Immature natural killer cell (primary cell): ENCODE measurements at regions not wholly inside any gene's neighbourhood (a gene's known extent, or its start where the extent isn't known, plus 50 kb on each side); places are given as distances from the start of the nearest gene placed in this dataset.

Experiments
- DNase-seq, 3 donors: peaks; one replicate each; pipeline ENCODE4 v3.0.0; 2022; ENCODE audit warnings: mixed read lengths in 1 of 3
- H3K27ac Mint-ChIP-seq, 6 donors: one replicate each; pipeline ENCODE4 v1.8.0; 2020; ENCODE audit warnings: mixed read lengths in 6 of 6, mild to moderate bottlenecking in 5 of 6, inconsistent platforms in 4 of 6, moderate library complexity in 3 of 6
- H3K27me3 Mint-ChIP-seq, 3 donors: one replicate each; pipeline ENCODE4 v1.8.0; 2020 to 2021; ENCODE audit warnings: low read depth in 3 of 3, mild to moderate bottlenecking in 3 of 3, mixed read lengths in 3 of 3, moderate library complexity in 3 of 3, inconsistent platforms in 1 of 3
- H3K36me3 Mint-ChIP-seq, 3 donors: one replicate each; pipeline ENCODE4 v1.8.0; 2020; ENCODE audit warnings: mixed read lengths in 3 of 3, inconsistent platforms in 2 of 3, mild to moderate bottlenecking in 2 of 3
- H3K4me1 Mint-ChIP-seq, 2 donors: one replicate each; pipeline ENCODE4 v1.8.0; 2020; ENCODE audit warnings: inconsistent platforms in 2 of 2, mild to moderate bottlenecking in 2 of 2, mixed read lengths in 2 of 2, moderate library complexity in 1 of 2
- H3K4me3 Mint-ChIP-seq, 5 donors: one replicate each; pipeline ENCODE4 v1.8.0; 2020; ENCODE audit warnings: mild to moderate bottlenecking in 5 of 5, mixed read lengths in 5 of 5, inconsistent platforms in 3 of 5, moderate library complexity in 3 of 5
- H3K9me3 Mint-ChIP-seq, 6 donors: one replicate each; pipeline ENCODE4 v1.8.0; 2020; ENCODE audit warnings: mild to moderate bottlenecking in 6 of 6, mixed read lengths in 6 of 6, inconsistent platforms in 4 of 6, moderate library complexity in 3 of 6

- Mint-ChIP-seq H3K27me3 (peaks cover 0 to 2% (median 0%) of the 10 kb centered on the region in 3 donors), H3K9me3 (no peaks in the 10 kb centered on the region), H3K27ac (no peak overlapping the region), H3K4me1 (no peaks in the 10 kb centered on the region), H3K36me3 (no peaks in the 10 kb centered on the region), H3K4me3 (no peak overlapping the region)
- DNase-seq, result no peak
Measured at GRCh38 chr11:62073061-62073460, 50.8 kb upstream of the INCENP start.

GRCh38 chr11:62071408-62071807 lies 52.4 kb upstream of the INCENP start:
- Mint-ChIP-seq H3K27ac (no peak overlapping the region), H3K9me3 (no peaks in the 10 kb centered on the region), H3K4me3 (no peak overlapping the region), H3K36me3 (no peaks in the 10 kb centered on the region), H3K4me1 (no peaks in the 10 kb centered on the region), H3K27me3 (peaks cover 0 to 4% (median 2%) of the 10 kb centered on the region in 3 donors)
- no peak for DNase-seq

GRCh38 chr11:62069986-62070919 lies 53.6 kb upstream of the INCENP start:
- H3K36me3 Mint-ChIP-seq, result no peaks in the 10 kb centered on the region

GRCh38 chr11:62069374-62069773 lies 54.4 kb upstream of the INCENP start:
- Mint-ChIP-seq H3K9me3 (no peaks in the 10 kb centered on the region), H3K4me3 (no peak overlapping the region), H3K27me3 (peaks cover 0 to 7% (median 5%) of the 10 kb centered on the region in 3 donors), H3K27ac (peak overlapping the region in 1 of 6 donors; percentile 20), H3K4me1 (no peaks in the 10 kb centered on the region), H3K36me3 (no peaks in the 10 kb centered on the region)
- no peak for DNase-seq

More at GRCh38 chr11:62069986-62070919, 53.6 kb upstream of the INCENP start:
- Mint-ChIP-seq H3K27ac (no peak overlapping the region), H3K9me3 (no peaks in the 10 kb centered on the region), H3K27me3 (peaks cover 0 to 7% (median 2%) of the 10 kb centered on the region in 3 donors), H3K4me1 (no peaks in the 10 kb centered on the region), H3K4me3 (no peak overlapping the region)
- no peak for DNase-seq

- H3K27me3 Mint-ChIP-seq, result peaks cover 0 to 7% (median 5%) of the 10 kb centered on the region in 3 donors
- H3K4me1 Mint-ChIP-seq, result no peaks in the 10 kb centered on the region
- H3K4me3 Mint-ChIP-seq, result no peak overlapping the region
- no peak for DNase-seq
- no peaks in the 10 kb centered on the region for H3K36me3 Mint-ChIP-seq
- H3K27ac Mint-ChIP-seq, result peak overlapping the region in 1 of 6 donors; percentile 3
- no peaks in the 10 kb centered on the region for H3K9me3 Mint-ChIP-seq
Measured at GRCh38 chr11:62068730-62069129, 55.1 kb upstream of the INCENP start.

- DNase-seq, result no peak
- H3K27me3 Mint-ChIP-seq, result peaks cover 2 to 7% (median 5%) of the 10 kb centered on the region in 3 donors
- no peaks in the 10 kb centered on the region for H3K9me3 Mint-ChIP-seq
- peak overlapping the region in 1 of 6 donors; percentile 7 for H3K27ac Mint-ChIP-seq
- H3K36me3 Mint-ChIP-seq, result no peaks in the 10 kb centered on the region
- H3K4me3 Mint-ChIP-seq, result no peak overlapping the region
- no peaks in the 10 kb centered on the region for H3K4me1 Mint-ChIP-seq
Measured at GRCh38 chr11:62067741-62068140, 56.1 kb upstream of the INCENP start.

GRCh38 chr11:62064221-62064620 lies 59.6 kb upstream of the INCENP start:
- Mint-ChIP-seq H3K9me3 (no peaks in the 10 kb centered on the region), H3K36me3 (no peaks in the 10 kb centered on the region), H3K27ac (peak overlapping the region in 1 of 6 donors; percentile 69), H3K4me3 (no peak overlapping the region), H3K4me1 (no peaks in the 10 kb centered on the region), H3K27me3 (peaks cover 2 to 11% (median 3%) of the 10 kb centered on the region in 3 donors)
- DNase-seq, result no peak

- peaks cover 2 to 9% (median 3%) of the 10 kb centered on the region in 3 donors for H3K27me3 Mint-ChIP-seq
- DNase-seq, result no peak
- no peaks in the 10 kb centered on the region for H3K4me1 Mint-ChIP-seq
- no peaks in the 10 kb centered on the region for H3K9me3 Mint-ChIP-seq
- no peaks in the 10 kb centered on the region for H3K36me3 Mint-ChIP-seq
- H3K4me3 Mint-ChIP-seq, result no peak overlapping the region
- peak overlapping the region in 1 of 6 donors; percentile 47 for H3K27ac Mint-ChIP-seq
Measured at GRCh38 chr11:62062223-62062861, 61.5 kb upstream of the INCENP start.

GRCh38 chr11:62061356-62062222 lies 62.2 kb upstream of the INCENP start:
- Mint-ChIP-seq H3K27me3 (peaks cover 2 to 6% (median 3%) of the 10 kb centered on the region in 3 donors), H3K27ac (peak overlapping the region in 1 of 6 donors; percentile 47), H3K4me3 (no peak overlapping the region), H3K36me3 (no peaks in the 10 kb centered on the region), H3K9me3 (no peaks in the 10 kb centered on the region), H3K4me1 (no peaks in the 10 kb centered on the region)
- DNase-seq, result no peak

GRCh38 chr11:62057069-62057468 lies 66.7 kb upstream of the INCENP start:
- H3K4me1 Mint-ChIP-seq, result no peaks in the 10 kb centered on the region
- peaks cover 0 to 2% (median 0%) of the 10 kb centered on the region in 3 donors for H3K27me3 Mint-ChIP-seq
- no peak overlapping the region for H3K4me3 Mint-ChIP-seq
- no peaks in the 10 kb centered on the region for H3K9me3 Mint-ChIP-seq
- H3K27ac Mint-ChIP-seq, result peak overlapping the region in 2 of 6 donors; percentile 3 to 74
- no peaks in the 10 kb centered on the region for H3K36me3 Mint-ChIP-seq
- DNase-seq, result no peak

- no peaks in the 10 kb centered on the region for H3K9me3 Mint-ChIP-seq
- no peaks in the 10 kb centered on the region for H3K4me1 Mint-ChIP-seq
- no peak overlapping the region for H3K27ac Mint-ChIP-seq
- DNase-seq, result no peak
- H3K27me3 Mint-ChIP-seq, result no peaks in the 10 kb centered on the region
- no peak overlapping the region for H3K4me3 Mint-ChIP-seq
- H3K36me3 Mint-ChIP-seq, result no peaks in the 10 kb centered on the region
Measured at GRCh38 chr11:62055970-62056369, 67.8 kb upstream of the INCENP start.

GRCh38 chr11:62054484-62055121 lies 69.2 kb upstream of the INCENP start:
- Mint-ChIP-seq H3K27me3 (no peaks in the 10 kb centered on the region), H3K27ac (no peak overlapping the region), H3K9me3 (no peaks in the 10 kb centered on the region), H3K4me1 (no peaks in the 10 kb centered on the region), H3K36me3 (no peaks in the 10 kb centered on the region), H3K4me3 (no peak overlapping the region)
- no peak for DNase-seq

GRCh38 chr11:62054081-62054480 lies 69.7 kb upstream of the INCENP start:
- no peaks in the 10 kb centered on the region for H3K36me3 Mint-ChIP-seq
- H3K27me3 Mint-ChIP-seq, result no peaks in the 10 kb centered on the region
- H3K4me3 Mint-ChIP-seq, result no peak overlapping the region
- H3K27ac Mint-ChIP-seq, result no peak overlapping the region
- H3K9me3 Mint-ChIP-seq, result no peaks in the 10 kb centered on the region
- DNase-seq, result no peak
- no peaks in the 10 kb centered on the region for H3K4me1 Mint-ChIP-seq
